GM21526 (cell line): ENCODE measurements at regions not wholly inside any gene's neighbourhood (a gene's known extent, or its start where the extent isn't known, plus 50 kb on each side); places are given as distances from the start of the nearest gene placed in this dataset.
"Not testable (repeated sequence)": the region's sequence is repeated elsewhere in the genome, so short reads cannot be mapped to it uniquely, and the experiment has no call there.

Experiments
- ATAC-seq: cut with Tn5 transposase; IDR thresholded peaks from one replicate; pipeline ENCODE4 v1.9.1; 2021; ENCODE audit warnings: moderate library complexity; ENCODE audit not compliant: unreplicated experiment, low FRiP score

DNA sequence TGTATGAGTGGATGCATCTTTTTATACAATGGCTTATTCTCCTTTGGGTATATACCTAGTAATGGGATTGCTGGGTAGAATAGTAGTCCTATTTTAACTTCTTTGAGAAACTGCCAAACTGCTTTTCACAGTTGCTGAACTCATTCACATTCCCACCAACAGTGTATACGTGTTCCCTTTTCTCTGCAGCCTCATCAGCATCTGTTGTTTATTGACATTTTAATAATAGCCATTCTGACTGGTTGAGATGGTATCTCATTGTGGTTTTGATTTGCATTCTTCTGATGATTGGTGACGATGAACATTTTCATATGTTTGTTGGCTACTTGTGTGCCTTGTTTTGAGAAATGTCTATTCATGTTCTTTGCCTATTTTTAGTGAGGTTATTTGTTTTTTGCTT is 687.0 kb upstream of the EPHA5 start:
- ATAC-seq: no peak

DNA sequence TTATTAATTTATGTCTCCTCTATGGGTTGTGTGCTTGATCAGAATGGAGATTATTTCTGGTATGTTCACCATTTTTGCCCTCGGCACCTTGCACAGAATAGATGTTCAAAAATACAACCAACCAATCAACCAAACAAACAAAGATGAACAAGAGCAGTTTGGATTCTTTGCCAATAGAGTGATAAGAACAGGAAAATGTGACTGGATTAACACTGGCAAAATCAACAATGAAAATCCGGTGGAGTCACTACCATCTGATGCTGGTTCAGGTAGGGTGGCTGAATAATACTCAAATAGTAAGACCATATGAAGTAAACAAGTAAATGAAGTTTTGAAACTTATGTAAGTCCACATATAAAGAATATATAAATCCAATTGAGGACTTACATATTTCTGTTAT is 685.0 kb upstream of the EPHA5 start:
- ATAC-seq: no peak

DNA sequence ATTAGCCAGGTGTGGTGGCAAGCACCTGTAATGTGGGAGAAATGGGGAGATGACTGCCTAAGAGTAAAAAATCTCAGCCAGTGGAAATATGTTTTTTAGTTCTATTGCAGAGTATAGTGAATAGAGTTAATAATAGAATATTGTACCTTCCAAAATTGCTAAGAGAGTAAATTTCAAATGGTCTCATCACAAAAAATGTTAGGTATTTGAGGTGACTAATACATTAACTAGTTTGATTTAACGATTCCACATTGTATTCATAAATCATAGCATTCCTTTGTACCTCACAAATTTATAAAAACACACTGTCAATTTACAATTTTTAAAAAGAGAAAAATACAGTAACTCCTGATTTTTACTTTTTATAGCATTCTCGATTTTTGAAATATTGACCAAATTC is 681.5 kb upstream of the EPHA5 start:
- ATAC-seq: no peak

DNA sequence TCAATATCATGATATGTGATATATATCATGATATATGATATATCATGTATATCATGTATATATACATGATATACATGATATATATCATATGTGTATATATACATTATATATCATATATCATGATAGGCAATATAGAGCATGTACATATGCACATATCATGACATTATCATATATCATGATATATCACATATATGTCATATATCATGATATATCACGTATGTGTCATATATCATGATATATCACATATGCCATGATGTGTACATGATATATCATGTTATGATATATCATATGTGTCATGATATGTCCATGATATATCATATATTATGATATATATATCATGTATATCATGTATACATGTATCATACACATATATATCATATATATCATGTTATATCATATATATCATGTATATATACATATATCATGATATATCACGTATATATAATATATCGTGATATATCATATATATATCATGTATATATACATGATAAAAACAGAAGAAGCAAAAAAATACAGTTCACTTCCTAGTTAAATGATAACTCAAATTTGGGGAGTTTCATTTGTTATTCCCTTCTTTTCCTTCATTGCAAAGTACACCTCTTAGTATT is 670.1 kb upstream of the EPHA5 start:
- ATAC-seq: no peak

DNA sequence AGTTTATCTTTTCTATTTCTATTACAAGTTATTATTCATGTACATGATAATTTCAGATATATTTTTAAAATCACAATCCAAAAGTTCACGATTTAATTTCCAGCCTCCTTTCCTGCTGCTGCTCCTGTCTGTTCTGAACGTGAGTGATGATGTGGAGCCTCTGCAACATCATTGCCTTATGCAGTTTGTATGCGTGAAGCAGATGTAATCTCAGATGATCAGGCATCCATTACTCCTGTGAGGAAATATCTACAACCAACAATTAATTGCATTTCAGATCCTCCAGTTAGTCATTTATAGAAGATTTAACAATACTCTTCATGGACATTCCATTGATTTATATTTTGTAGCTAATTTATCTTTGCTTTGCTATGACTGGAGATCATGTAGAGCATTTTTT is 668.7 kb upstream of the EPHA5 start:
- ATAC-seq: no peak

DNA sequence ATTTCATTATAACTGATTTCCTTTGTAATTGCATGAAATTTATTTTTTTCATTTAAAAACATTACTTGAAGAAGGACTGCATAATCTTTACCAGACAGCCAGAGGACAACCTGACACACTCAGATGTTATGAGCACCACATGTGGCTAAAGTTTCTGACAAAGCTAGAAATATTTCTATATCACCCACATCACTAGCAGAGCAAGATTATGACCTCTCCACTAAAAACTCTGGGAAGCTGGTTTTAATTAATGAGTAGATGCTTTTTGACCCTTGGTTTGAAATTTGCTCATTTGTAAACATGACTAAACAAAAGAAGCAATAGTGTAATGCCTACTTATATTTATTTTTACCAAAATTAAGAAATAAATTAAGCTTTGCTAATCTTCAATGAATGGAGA is 661.5 kb upstream of the EPHA5 start:
- no peak for ATAC-seq

GRCh38 chr4:66330125-66330524 is 659.8 kb upstream of the EPHA5 start:
- no peak for ATAC-seq

DNA sequence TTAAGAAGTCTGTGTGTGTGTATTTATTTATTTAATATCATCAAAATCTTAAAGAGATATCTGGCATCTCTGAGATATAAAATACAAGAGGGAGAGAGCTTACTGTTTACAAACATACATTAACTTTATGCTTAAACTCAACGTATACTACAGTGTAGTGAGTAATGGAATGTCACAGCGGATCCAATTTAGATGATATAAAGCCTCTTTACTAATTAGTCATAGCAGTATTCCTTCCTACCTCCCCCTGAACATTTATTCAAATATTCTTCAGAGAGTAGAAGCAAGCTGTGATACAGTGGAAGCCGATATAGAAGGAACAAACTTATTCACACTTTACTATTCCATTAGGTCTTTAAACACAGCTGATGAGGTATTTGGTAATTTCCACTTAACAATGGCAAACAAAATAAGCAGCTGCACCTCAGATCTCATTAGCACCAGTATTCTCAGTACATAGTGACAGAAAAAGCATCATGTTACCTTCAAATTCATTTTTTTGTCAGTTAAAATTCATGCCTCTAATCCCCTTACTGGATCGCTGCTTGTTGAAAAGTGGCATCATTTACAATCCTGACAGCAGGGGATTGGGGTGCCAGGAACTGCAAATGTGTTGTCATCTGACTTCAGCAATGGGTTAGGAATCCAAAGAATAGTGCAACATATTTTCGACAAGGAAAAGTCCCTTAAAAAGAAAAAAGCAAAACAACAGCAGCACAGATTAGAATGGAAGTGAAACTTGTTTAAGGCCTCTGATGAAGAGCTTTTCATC is 658.7 kb upstream of the EPHA5 start:
- no peak for ATAC-seq

DNA sequence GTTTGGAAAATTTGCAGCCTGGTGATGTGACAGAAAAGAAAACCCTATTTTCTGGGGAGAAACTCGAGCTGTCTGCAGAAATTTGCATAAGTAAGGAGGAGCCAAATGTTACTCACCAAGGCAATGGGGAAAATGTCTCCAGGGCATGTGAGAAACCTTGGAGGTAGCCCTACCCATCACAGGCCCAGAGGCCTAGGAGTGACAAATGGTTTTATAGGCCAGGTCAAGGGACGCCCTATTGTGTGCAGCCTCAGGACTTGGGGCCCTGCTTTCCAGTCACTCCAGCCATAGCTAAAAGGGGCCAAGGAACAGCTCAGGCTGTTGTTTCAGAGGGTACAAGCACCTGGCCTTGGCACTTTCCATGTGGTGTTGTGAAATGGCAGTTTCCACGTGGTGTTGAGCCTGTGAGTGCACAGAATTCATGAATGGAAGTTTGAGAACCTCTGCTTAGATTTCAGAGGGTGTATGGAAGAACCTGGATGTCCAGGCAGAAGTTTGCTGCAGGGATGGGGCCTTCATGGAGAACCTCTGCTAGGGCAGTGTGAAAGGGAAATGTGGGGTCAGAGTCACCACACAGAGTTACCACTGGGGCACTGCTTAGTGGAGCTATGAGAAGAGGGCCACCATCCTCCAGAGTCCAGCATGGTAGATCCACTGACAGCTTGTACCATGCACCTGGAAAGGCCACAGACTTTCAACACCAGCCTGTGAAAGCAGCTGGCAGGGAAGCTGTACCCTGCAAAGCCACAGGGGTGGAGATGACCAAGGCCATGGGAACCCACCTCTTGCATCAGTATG is 637.6 kb upstream of the EPHA5 start:
- no peak for ATAC-seq

GRCh38 chr4:66300336-66300934 is 630.1 kb upstream of the EPHA5 start:
- no peak for ATAC-seq

GRCh38 chr4:66298569-66298968 is 628.3 kb upstream of the EPHA5 start:
- no peak for ATAC-seq

- no peak for ATAC-seq
Measured at GRCh38 chr4:66297703-66298102, 627.4 kb upstream of the EPHA5 start.

DNA sequence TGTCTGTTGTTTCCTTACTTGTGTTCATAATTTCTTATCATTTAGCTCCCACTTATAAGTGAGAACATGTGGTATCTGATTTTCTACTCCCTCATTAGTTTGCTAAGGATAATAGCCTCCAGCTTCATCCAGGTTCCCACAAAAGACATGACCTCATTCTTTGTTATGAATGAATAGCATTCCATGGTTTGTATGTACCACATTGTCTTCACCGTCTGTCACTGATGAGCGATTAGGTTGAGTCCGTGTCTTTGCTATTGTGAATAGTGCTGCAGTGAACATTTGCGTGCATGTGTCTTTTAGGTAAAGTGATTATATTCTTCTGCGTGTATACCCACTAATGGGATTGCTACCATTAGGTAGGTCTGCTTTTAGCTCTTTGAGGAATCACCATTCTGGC is 624.3 kb upstream of the EPHA5 start:
- no peak for ATAC-seq

DNA sequence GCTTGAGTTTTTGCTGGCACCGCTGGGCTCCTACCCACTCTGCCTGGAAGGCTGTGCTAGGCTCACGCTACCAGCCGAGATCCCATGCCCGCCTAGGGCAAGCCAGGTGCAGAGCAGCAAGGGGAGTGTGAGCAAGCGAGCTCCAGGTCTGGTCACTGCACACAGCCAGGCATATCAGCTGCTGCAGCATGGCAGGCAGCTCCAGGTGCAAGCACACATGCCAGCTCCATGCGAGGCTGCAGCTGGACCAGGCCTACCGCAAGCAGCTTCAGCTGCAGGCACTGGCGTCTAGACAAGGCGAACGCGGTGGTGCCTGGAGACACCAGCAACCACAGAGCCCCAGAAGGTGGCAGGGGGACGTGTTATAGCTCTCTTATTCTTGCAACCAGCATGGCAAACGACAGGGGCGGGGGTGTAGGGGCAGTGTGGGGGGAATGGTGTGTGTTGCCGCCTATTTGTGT is 614.7 kb upstream of the EPHA5 start:
- ATAC-seq: no peak

DNA sequence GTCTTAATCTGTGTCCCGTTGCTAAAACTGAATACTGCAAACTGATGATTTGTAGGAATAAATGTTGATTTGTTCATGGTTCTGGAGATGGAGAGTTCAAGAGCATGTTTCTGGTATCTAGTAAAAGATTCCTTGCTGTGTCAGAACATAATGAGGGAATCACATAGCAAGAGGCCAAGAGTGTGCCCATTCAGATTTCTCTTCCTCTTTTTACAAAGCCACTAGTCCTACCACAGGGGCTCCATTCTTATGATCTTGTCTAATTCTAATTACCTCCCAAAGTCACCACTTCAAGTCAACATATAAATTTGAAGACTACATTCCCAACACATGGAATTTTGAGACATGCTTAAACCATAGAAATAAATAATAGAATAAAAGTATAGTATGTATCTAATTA is 608.8 kb upstream of the EPHA5 start:
- ATAC-seq: no peak

DNA sequence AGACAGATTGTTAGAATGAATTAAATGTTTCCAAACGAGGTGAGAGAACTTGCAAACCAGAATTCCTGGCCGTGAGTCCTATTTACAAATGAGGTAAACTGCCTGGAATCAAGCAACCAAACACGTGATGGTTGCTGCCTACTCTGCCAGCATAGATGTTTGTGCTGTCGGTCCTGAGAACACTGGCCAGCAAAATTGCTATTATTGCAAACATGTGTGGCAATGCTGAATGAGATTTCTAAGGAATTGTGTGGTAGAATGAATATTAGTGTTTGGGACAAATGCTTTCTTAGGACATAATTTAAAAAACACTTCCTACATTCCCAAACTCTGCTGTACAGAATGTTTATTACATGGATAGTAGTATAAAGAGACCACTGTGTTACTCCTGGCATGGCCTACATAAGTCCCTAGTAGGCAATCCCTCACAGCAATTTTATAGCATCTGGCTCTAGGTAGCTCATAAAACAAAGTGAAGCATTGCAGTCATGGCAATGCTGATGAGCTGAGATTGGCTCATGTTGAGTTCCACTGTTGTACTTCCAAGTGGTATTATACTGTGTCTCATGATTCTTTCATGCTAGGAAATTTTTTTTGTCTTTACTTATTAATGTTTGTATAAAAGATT is 605.2 kb upstream of the EPHA5 start:
- no peak for ATAC-seq

DNA sequence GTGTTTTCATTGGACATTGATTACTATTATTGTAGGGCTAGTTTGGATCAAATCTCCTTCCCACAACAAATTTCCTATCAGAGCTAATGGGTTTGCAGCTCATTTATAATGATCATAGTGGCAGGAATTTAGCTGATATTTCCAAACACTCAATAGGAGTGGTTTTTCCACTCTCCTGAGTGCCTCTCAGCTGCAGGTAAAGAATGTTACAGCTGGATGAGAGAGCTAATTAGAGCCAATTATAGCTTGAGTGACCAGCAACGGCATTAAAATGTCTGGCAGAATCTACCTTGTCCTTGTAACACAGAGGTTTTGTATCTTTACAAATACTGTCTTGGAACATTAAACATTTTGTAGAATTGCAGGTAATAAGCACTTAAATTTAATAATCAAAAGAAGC is 602.8 kb upstream of the EPHA5 start:
- no peak for ATAC-seq

DNA sequence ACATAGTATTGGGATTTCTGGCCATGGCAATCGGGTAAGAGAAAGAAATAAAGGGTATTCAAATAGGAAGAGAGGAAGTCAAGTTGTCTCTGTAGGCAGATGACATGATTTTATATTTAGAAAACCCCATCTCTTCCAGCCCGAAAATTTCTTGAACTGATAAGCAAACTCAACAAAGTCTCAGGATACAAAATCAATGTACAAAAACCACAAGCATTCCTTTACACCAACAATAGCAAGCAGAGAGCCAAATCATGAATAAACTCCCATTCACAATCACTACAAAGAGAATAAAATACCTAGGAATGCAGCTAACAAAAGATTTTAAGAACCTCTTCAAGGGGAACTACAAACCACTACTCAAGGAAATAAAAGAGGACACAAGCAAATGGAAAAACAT is 600.1 kb upstream of the EPHA5 start:
- not testable (repeated sequence) for ATAC-seq

- not testable (repeated sequence) for ATAC-seq
Measured at GRCh38 chr4:66266554-66266953, 596.3 kb upstream of the EPHA5 start.

DNA sequence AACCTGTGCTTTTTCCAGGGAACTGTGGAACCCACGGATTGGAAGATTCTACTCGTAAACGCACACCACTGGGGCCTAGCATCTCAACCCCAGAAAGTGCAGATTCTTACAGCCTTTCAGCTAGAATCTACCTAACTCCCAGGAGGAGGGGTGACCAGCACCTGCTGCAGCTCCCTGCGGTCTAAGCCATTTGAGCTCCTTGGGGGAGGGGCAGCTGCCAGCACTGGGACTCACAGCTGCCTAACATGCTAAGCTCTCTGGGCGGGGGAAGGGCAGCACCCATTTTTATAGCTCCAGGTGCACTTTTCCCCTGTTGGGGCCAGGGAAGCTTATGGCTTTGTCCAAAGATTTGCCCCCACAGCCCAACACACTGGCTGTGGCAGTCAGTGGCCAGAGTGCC is 595.7 kb upstream of the EPHA5 start:
- no peak for ATAC-seq

DNA sequence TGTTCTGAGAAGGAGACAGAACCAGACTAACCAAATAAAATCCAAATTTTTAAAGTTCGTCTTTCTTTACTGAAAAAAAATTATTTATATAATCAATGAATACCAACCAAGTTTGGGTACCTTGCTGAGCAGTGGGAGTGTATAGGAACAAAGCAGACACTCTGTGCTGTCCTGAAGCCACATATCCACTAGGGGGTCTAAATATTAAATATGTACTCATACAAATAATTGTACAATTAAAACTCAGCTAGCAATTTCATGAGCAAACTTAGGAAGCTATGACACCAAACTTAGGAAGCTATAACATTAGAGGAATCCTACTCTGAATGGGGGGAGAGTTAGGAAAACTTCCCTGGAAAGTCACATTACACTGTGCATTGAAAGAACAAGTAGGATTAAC is 582.0 kb upstream of the EPHA5 start:
- no peak for ATAC-seq
